MM.1S (cell line): ENCODE measurements at regions not wholly inside any gene's neighbourhood (a gene's known extent, or its start where the extent isn't known, plus 50 kb on each side); places are given as distances from the start of the nearest gene placed in this dataset.

ENCODE experiments used
- CTCF ChIP-seq: fragments of 300-600 bp; sonication (generic); IDR thresholded peaks from 2 replicates; pipeline ENCODE4 v1.5.1; 2016; ENCODE audit warnings: antibody characterized with exemption, low read length, mixed read lengths
- EZH2 ChIP-seq: fragments of 300-600 bp; sonication (generic); optimal IDR thresholded peaks from 2 replicates; pipeline ENCODE3; 2017; ENCODE audit warnings: low read depth, mild to moderate bottlenecking, antibody characterized with exemption, low read length, mixed read lengths

- no peak for TF ChIP-seq CTCF
- no peak for TF ChIP-seq EZH2
These were observed 159.9 kb downstream of the TAF11L14 start for GRCh38 chr5:17794201-17794600.
